Tibial artery (tissue), 4 donors: ENCODE measurements at regions not wholly inside any gene's neighbourhood (a gene's known extent, or its start where the extent isn't known, plus 50 kb on each side); places are given as distances from the start of the nearest gene placed in this dataset.
"Not testable (repeated sequence)": the region's sequence is repeated elsewhere in the genome, so short reads cannot be mapped to it uniquely, and the experiment has no call there.

ENCODE experiments used
- DNase-seq, 2 donors: peaks; one replicate each; pipeline ENCODE4 v3.0.0-alpha.2; 2019
- H3K27ac ChIP-seq, 2 donors: fragments of 200-600 bp; sonication (generic) in 1 of 2; 1 replicate in 1 of 2; 2 replicates in 1 of 2; pipeline ENCODE4 v1.5.1; 2018 to 2019; ENCODE audit warnings: mild to moderate bottlenecking in 1 of 2
- H3K27me3 ChIP-seq, 2 donors: fragments of 200-600 bp; sonication (generic) in 1 of 2; one replicate each; pipeline versions ENCODE4 v1.5.1 to v1.6.0; 2016 to 2019
- H3K36me3 ChIP-seq, 3 donors: fragments of 200-600 bp; sonication (generic) in 2 of 3; one replicate each; pipeline ENCODE4 v1.5.1; 2016 to 2019; ENCODE audit warnings: mild to moderate bottlenecking in 2 of 3
- H3K4me1 ChIP-seq, 4 donors: fragments of 200-600 bp; sonication (generic) in 2 of 4; 1 replicate in 3 of 4; 2 replicates in 1 of 4; pipeline ENCODE4 v1.5.1; 2016 to 2019
- H3K4me3 ChIP-seq, 2 donors: fragments of 200-600 bp; sonication (generic) in 1 of 2; 1 replicate in 1 of 2; 2 replicates in 1 of 2; pipeline ENCODE4 v1.5.1; 2018 to 2019; ENCODE audit warnings: mild to moderate bottlenecking in 2 of 2
- H3K9me3 ChIP-seq, 3 donors: fragments of 200-600 bp; sonication (generic) in 1 of 3; one replicate each; pipeline ENCODE4 v1.5.1; 2016 to 2019
- CTCF ChIP-seq, 2 experiments: fragments of 200-600 bp in 1 of 2; fragments of 450-650 bp in 1 of 2; IDR thresholded peaks; one replicate each; pipeline ENCODE4 v1.5.1; 2017 to 2019; ENCODE audit warnings: antibody characterized with exemption in 2 of 2, mild to moderate bottlenecking in 1 of 2, moderate library complexity in 1 of 2
- intact Hi-C: fragments of 100-400 bp; cut with DNase I; formaldehyde crosslinking; loops from one replicate; pipeline ENCODE4 v1.15.0; 2023; ENCODE audit warnings: low total_unique reads

- intact Hi-C loops, result no loop called here
- Histone ChIP-seq H3K9me3 (peaks cover 0 to 9% (median 0%) of the 10 kb centered on the region in 3 donors), H3K4me1 (no peaks in the 10 kb centered on the region), H3K4me3 (no peak overlapping the region), H3K27me3 (no peaks in the 10 kb centered on the region), H3K27ac (no peak overlapping the region), H3K36me3 (no peaks in the 10 kb centered on the region)
- DNase-seq, result no peak
- TF ChIP-seq CTCF (IDR thresholded peaks at IDR 0.05), result no peak
Measured at GRCh38 chr10:3564346-3565002, 220.5 kb downstream of the KLF6 start.

- H3K27ac ChIP-seq, result no peak overlapping the region
- no peak for DNase-seq
- intact Hi-C loops, result no loop called here
Measured at GRCh38 chr10:3563298-3563697, 221.7 kb downstream of the KLF6 start.

GRCh38 chr10:3560628-3561027 lies 224.4 kb downstream of the KLF6 start:
- intact Hi-C loops, H3K27me3 ChIP-seq, H3K27ac ChIP-seq, H3K4me1 ChIP-seq, H3K36me3 ChIP-seq, H3K4me3 ChIP-seq, DNase-seq, H3K9me3 ChIP-seq: not testable (repeated sequence)

More at GRCh38 chr10:3563298-3563697, 221.7 kb downstream of the KLF6 start:
- H3K9me3 ChIP-seq, result peaks cover 0 to 9% (median 0%) of the 10 kb centered on the region in 3 donors
- TF ChIP-seq CTCF (IDR thresholded peaks at IDR 0.05), result no peak
- no peaks in the 10 kb centered on the region for H3K36me3 ChIP-seq
- H3K4me1 ChIP-seq, result no peaks in the 10 kb centered on the region
- H3K4me3 ChIP-seq, result no peak overlapping the region
- no peaks in the 10 kb centered on the region for H3K27me3 ChIP-seq

- Histone ChIP-seq H3K36me3 (no peaks in the 10 kb centered on the region), H3K27ac (no peak overlapping the region), H3K4me1 (no peaks in the 10 kb centered on the region), H3K27me3 (no peaks in the 10 kb centered on the region), H3K9me3 (no peaks in the 10 kb centered on the region), H3K4me3 (no peak overlapping the region)
- TF ChIP-seq CTCF (IDR thresholded peaks at IDR 0.05), result no peak
- DNase-seq, result no peak
- intact Hi-C loops, result no loop called here
Measured at GRCh38 chr10:3559527-3559926, 225.5 kb downstream of the KLF6 start.

- intact Hi-C loops, result no loop called here
Measured at GRCh38 chr10:3559011-3559410, 226.0 kb downstream of the KLF6 start.

GRCh38 chr10:3556191-3557017 lies 228.6 kb downstream of the KLF6 start:
- intact Hi-C loops, H3K4me1 ChIP-seq, DNase-seq, H3K27me3 ChIP-seq, H3K4me3 ChIP-seq, H3K9me3 ChIP-seq, H3K27ac ChIP-seq, H3K36me3 ChIP-seq: not testable (repeated sequence)

More at GRCh38 chr10:3559011-3559410, 226.0 kb downstream of the KLF6 start:
- H3K27ac ChIP-seq, result no peak overlapping the region
- H3K27me3 ChIP-seq, result no peaks in the 10 kb centered on the region
- no peaks in the 10 kb centered on the region for H3K4me1 ChIP-seq
- H3K9me3 ChIP-seq, result no peaks in the 10 kb centered on the region
- no peak for DNase-seq
- TF ChIP-seq CTCF (IDR thresholded peaks at IDR 0.05), result no peak
- no peaks in the 10 kb centered on the region for H3K36me3 ChIP-seq
- no peak overlapping the region for H3K4me3 ChIP-seq
